ENCODE measurements at regions not wholly inside any gene's neighbourhood (a gene's known extent, or its start where the extent isn't known, plus 50 kb on each side); places are given as distances from the start of the nearest gene placed in this dataset.
"Not testable (repeated sequence)": the region's sequence is repeated elsewhere in the genome, so short reads cannot be mapped to it uniquely, and the experiment has no call there.

GRCh38 chr2:82395531-82395930, 2063.5 kb downstream of the SUCLG1 start:
- ATAC-seq (no peak), DNase-seq (ENCODE audit: low spot score) (no peak)
- intact Hi-C loops (cut with DNase I), result no loop called here

- intact Hi-C loops (cut with DNase I), result no loop called here
- no peak for DNase-seq (ENCODE audit: low spot score)
- no peak for ATAC-seq
Observed at GRCh38 chr2:82391386-82391785, 2067.7 kb downstream of the SUCLG1 start.

GRCh38 chr2:82355622-82356021, 2051.1 kb upstream of the LRRTM1 start:
- intact Hi-C loops (cut with DNase I), result no loop called here
- ATAC-seq (no peak), DNase-seq (ENCODE audit: low spot score) (no peak)

GRCh38 chr2:82345910-82346309, 2041.4 kb upstream of the LRRTM1 start:
- ATAC-seq, result no peak
- intact Hi-C loops (cut with DNase I), result no loop called here
- DNase-seq (ENCODE audit: low spot score), result no peak

- intact Hi-C loops (cut with DNase I), result no loop called here
- ATAC-seq, result no peak
- no peak for DNase-seq (ENCODE audit: low spot score)
Observed at GRCh38 chr2:82344670-82345069, 2040.1 kb upstream of the LRRTM1 start.

GRCh38 chr2:82342356-82342755, 2037.8 kb upstream of the LRRTM1 start:
- DNase-seq (ENCODE audit: low spot score) (no peak), ATAC-seq (no peak)
- intact Hi-C loops (cut with DNase I), result no loop called here

- intact Hi-C loops (cut with DNase I), result no loop called here
- DNase-seq (ENCODE audit: low spot score) (no peak), ATAC-seq (no peak)
Observed at GRCh38 chr2:82340578-82341053, 2036.1 kb upstream of the LRRTM1 start.

GRCh38 chr2:82339805-82340204, 2035.3 kb upstream of the LRRTM1 start:
- intact Hi-C loops (cut with DNase I), result no loop called here
- ATAC-seq (no peak), DNase-seq (ENCODE audit: low spot score) (no peak)

- ATAC-seq (no peak), DNase-seq (ENCODE audit: low spot score) (no peak)
- intact Hi-C loops (cut with DNase I), result no loop called here
Observed at GRCh38 chr2:82333697-82334096, 2029.1 kb upstream of the LRRTM1 start.

- ATAC-seq (no peak), DNase-seq (ENCODE audit: low spot score) (no peak)
- intact Hi-C loops (cut with DNase I), result no loop called here
Observed at GRCh38 chr2:82330155-82330554, 2025.6 kb upstream of the LRRTM1 start.

GRCh38 chr2:82326180-82326767, 2021.7 kb upstream of the LRRTM1 start:
- intact Hi-C loops (cut with DNase I); ATAC-seq; DNase-seq (ENCODE audit: low spot score): not testable (repeated sequence)

GRCh38 chr2:82320296-82320695, 2015.7 kb upstream of the LRRTM1 start:
- DNase-seq (ENCODE audit: low spot score) (no peak), ATAC-seq (no peak)
- intact Hi-C loops (cut with DNase I), result no loop called here

- ATAC-seq (no peak), DNase-seq (ENCODE audit: low spot score) (no peak)
- intact Hi-C loops (cut with DNase I), result no loop called here
Observed at GRCh38 chr2:82317012-82317411, 2012.5 kb upstream of the LRRTM1 start.

- DNase-seq (ENCODE audit: low spot score) (no peak), ATAC-seq (no peak)
- intact Hi-C loops (cut with DNase I), result no loop called here
Observed at GRCh38 chr2:82316586-82316985, 2012.0 kb upstream of the LRRTM1 start.

GRCh38 chr2:82314836-82315472, 2010.4 kb upstream of the LRRTM1 start:
- intact Hi-C loops (cut with DNase I), result no loop called here
- ATAC-seq (no peak), DNase-seq (ENCODE audit: low spot score) (no peak)

GRCh38 chr2:82307511-82307910, 2003.0 kb upstream of the LRRTM1 start:
- ATAC-seq, result no peak
- intact Hi-C loops (cut with DNase I), result no loop called here

GRCh38 chr2:82301506-82301905, 1997.0 kb upstream of the LRRTM1 start:
- ATAC-seq (no peak), DNase-seq (ENCODE audit: low spot score) (no peak)
- intact Hi-C loops (cut with DNase I), result no loop called here

More at GRCh38 chr2:82307511-82307910, 2003.0 kb upstream of the LRRTM1 start:
- no peak for DNase-seq (ENCODE audit: low spot score)

GRCh38 chr2:82289446-82289845, 1984.9 kb upstream of the LRRTM1 start:
- ATAC-seq, result no peak
- intact Hi-C loops (cut with DNase I), result no loop called here
- DNase-seq (ENCODE audit: low spot score), result no peak

GRCh38 chr2:82283075-82283474, 1978.5 kb upstream of the LRRTM1 start:
- intact Hi-C loops (cut with DNase I), result no loop called here
- ATAC-seq (no peak), DNase-seq (ENCODE audit: low spot score) (no peak)

GRCh38 chr2:82282111-82282882, 1977.7 kb upstream of the LRRTM1 start:
- DNase-seq (ENCODE audit: low spot score), result no peak
- ATAC-seq, result no peak
- intact Hi-C loops (cut with DNase I), result no loop called here
